Kidney tubule cell (primary cell): ENCODE measurements at regions not wholly inside any gene's neighbourhood (a gene's known extent, or its start where the extent isn't known, plus 50 kb on each side); places are given as distances from the start of the nearest gene placed in this dataset.
A peak's percentile ranks its signal among the peaks of the same experiment; 100 is the strongest.

Source experiments
- DNase-seq: peaks from one replicate; pipeline ENCODE4 v3.0.0-alpha.2; 2018; ENCODE audit warnings: low spot score

DNA sequence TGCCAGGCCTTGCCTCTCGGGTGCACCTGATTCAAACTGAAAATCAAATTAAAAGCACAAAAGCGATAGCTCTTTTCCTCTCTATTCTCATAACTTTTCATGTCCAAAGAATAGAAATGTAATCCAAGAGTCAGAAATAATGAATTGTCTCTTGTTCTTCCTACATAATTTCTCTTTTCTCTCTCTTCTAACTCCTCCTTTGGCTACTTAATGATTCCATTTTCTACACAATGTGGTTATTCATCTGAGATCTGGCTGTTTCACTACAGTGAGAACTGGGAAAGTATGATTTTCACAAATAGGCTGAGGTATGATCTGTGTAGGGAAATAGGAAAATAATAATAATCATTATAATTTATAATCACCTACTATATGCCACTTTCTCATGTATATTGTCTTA lies 703.5 kb downstream of the PDHA2 start:
- DNase-seq = no peak

DNA sequence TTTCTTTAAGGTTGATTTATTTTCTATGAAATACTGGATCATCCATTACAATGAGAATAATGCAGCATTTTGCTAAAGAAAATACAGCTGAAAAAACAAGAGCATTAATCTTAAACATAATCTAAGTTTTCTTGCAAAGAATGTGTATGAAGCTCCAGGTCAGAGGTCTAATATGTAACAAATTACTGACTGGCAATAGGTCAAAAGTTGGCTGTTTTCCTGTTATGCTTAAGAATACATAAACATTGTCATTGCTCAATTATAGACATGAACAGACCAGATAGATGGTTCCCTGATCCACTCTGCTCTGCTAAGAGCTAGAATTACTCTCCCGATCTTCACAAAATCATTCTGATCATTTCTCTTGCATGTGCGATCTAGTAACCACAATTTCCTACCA lies 718.6 kb downstream of the PDHA2 start:
- no peak for DNase-seq

DNA sequence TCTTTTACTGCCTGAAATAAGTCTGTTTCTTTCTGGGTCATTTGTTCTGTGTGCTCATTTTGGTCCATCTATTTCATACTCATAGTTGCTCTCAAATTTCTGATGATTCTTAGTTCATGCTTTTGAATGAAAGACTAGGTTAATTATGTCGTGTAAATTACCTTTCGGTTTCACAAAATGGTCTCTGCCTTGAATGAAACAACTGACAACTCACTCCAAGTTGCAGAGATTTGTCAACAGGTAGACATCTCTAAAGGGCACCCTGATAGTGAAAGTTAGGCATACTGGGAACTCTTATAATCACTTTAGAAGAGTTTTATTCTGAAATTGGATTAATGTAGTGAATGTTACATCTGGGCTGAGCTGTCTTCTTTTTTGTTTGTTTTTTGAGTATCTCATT lies 726.9 kb downstream of the PDHA2 start:
- DNase-seq = no peak

DNA sequence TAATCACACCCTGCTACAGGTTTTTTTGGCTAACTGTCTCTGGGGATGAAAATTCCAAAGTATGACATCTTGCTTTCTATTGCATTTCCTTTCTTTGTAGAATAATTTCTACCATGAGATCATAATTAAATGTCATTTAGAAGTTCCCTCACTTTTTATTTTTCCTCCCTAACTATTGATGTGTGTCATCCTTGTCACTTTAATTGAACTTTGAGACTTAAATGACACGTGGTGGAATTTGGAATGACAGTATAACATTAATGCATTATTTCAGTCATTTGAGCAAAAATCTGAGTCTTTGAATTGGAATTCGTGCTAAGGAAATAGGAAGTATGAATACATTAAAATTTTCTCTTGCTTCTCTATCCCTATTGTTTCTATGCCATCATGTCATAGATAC lies 745.4 kb downstream of the PDHA2 start:
- no peak for DNase-seq

DNA sequence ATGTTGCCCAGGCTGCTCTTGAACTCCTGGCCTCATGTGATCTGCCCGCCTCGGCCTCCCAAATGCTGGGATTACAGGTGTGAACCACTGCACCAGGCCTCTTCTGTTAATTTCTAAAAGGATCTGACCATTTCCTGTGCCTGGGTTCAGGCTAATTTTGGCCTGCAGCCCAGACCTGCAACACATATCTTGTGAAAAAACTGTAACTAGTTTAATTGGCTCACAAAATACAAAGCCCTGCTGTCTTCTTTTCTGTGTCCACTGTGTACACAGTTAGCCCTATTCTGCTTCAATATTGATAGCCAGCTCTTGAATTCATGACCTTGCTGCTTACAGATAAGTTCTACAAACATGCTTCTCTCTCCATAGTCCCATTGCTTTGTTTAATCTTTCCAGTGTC lies 753.5 kb downstream of the PDHA2 start:
- no peak for DNase-seq

DNA sequence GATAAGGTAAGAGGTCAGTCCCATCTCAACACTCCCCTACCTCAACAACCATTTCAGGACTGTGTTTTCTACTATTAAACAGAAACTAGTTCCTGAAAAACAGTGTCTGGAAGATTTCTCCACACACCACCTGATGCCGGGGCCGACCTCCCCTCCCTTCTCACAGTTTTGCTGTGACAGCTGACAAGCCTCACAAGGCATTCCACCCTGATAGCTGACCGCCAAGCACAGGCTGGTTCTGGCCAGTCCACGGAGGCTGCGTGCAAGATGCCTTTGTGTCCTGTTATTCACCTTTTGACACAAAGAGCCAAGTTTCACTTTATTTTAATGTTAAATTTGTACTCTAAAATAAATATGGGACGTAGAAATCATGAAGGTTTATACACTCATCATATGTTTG lies 758.6 kb downstream of the PDHA2 start:
- DNase-seq = no peak

DNA sequence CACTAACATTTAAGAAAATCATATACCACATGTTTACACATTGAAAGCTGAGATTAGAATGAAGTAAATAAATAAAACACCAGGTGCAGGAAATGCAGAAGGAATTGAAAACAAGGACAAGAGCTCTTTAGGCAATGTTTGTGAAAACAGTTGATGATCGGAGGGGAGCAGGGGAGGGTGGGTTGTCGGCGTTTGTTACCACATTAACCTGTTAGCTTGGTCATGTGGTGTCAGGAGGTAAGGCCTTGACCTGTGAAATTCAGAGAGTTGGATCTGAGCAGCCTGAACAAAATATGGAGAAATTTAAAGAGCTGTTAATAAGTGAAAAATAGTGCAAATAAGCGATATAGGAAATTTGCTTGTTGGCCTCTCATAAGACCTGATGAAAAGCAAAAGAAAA lies 759.9 kb downstream of the PDHA2 start:
- no peak for DNase-seq

DNA sequence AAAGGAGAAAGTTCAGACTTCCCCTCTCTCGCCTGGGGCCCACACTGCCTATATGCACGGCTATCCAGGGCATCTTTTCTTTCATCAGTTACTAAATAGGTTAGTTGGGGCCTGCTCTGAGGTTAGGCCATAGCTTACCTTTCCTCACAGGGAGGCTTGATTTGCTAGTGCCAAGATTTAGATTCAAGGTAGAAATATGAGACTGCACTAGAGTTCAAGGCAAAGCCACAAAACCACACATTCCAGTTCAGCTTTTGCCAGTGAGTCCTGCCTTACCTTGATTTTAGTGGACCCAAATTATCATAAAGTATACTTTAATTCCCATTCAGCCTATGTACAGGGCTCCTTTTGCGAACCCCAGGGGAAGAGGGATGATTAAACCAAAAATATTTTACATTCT lies 762.8 kb downstream of the PDHA2 start:
- no peak for DNase-seq

DNA sequence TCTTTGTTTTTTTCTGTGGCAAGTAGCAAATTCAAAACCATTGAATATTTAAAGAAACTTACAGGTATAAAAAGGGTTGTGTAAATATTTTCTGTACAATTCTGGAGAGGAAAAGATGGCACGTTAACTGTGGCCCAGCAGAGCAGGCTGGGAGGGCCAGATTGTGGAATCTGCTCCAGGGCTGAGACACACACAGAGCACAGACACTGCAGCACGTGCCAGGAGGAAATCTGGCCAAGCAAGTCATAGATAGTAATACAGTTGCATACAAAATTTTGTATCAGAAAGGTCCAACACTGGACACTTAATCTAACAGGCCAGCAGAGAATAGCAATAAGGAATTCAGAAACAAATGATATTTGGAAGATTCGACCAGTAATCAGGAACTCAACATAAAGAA lies 763.7 kb downstream of the PDHA2 start:
- DNase-seq = no peak

DNA sequence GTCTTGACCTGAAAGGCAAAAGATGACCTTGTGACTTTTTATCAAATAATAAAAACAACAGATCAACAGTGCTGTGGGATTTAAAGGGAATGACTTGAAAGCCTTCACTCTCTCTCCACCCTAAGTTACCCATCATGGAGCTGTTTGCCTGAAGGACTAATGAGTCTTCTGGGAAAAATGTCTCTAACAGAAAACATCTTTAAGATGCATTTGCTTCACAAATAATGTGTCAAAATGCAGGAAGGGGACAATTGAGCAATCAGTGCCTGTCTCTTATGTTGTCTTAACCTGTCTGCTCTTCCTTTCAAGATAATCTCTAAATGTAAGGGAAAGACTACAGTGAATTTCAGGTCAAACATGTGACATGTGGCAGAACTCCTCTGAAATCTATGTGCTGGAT lies 766.6 kb downstream of the PDHA2 start:
- no peak for DNase-seq

DNA sequence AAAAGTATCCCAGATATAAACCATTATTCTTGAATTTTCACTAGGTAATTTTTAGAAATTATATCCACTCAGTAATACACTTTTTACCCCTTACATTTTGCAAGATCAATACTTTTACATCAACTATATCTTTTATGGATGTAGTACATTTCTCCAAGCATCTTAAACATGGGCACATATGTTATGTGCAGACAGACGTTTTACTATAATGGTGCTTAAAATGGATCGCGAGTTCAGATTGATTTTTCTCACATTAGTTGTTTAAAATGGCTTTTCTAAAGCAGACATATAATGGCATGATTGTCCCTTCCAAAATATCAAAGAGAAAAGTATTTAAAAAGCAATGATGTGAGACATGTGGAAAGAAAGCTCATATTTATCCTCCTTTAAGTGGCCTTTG lies 786.1 kb downstream of the PDHA2 start:
- no peak for DNase-seq

DNA sequence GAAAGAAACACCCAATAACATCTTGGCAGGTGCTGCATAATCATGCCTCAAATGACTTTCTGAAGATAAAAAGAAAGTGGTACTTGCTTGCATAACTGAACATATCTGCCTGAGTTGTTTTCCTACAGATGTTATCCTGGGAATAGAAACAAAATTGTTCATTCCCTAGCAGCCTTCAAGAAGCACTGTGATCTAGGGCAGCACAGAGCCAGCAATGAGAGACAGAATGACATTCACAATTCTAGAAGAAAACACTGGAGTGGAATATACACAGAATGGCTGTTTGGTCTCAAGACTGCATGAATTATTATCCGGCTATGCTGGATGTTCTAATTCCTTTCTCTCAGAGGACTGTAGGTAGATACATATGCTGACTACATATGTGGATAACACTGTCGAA lies 790.9 kb downstream of the PDHA2 start:
- DNase-seq = no peak

DNA sequence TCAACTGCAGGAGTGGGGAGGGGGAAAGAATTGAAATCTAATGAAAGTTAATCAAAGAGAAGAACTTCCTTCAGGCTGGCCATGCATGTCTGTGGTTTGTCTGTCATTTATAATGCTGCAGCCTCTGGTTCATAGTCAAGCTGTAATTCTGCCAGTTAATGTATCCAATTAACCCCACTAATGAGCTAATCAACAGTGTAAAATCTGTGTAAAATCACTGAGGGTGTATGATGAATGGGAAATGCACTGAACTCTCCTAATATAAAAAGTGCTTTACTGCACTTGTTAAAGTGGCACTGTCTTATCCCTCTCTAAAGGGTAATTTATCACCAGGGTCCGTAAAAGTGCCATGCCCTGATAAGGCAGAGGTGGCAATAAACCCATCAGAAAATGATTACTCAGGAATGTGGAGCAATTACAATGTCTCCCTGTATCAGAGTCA lies 798.1 kb downstream of the PDHA2 start:
- no peak for DNase-seq

DNA sequence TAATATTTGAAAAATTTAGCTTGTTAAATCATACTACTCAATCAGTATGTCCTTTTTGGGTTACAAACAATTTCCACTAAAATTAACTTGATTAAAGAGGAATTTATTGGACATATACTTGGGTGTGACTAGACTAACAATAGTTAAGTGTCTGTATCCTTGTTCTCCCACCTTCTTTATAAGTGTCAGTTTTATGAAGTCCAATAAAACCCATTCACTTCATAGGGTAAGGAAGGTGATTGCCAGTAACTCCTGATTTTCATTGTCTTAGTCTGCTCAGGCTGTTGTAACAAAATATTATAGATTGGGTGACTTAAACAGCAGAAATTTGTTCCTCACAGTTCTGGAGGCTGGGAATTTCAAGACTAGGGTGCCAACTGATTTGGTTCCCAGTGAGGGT lies 800.0 kb downstream of the PDHA2 start:
- no peak for DNase-seq

DNA sequence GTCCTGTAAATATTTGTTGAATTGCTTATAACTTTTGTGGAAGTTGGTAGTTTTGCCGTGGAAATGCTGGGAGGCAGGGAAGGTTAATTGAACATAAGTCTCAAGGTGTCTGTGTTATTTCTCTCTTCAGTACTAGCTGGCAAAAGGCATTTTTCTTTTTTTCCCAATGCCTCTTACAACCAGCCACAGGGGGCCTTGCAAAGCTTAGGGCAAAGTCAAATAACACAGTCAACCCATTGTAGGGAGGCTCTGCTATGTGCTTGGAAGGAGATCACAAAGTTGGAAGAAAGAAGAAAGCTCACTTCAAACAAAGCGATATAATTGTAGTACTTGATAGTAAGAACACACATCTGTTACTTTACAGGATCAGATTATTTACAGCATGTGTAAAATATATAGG lies 802.6 kb downstream of the PDHA2 start:
- no peak for DNase-seq

DNA sequence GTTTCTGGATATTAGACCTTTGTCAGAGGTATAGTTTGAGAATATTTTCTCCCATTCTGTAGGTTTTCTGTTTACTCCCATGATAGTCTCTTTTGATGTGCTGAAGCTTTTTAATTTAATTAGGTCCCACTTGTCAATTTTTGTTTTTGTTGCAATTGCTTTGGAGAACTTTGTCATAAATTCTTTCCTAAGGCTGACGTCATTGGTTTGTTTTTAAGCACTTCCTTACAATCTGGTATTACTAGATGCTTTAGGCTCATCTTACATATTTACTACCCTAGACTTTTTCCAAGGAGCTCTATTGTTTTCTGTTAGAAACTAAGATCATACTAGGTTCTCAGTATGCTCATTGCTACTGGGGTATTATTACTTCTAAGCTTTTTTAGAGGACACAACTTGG lies 806.3 kb downstream of the PDHA2 start:
- DNase-seq = no peak

DNA sequence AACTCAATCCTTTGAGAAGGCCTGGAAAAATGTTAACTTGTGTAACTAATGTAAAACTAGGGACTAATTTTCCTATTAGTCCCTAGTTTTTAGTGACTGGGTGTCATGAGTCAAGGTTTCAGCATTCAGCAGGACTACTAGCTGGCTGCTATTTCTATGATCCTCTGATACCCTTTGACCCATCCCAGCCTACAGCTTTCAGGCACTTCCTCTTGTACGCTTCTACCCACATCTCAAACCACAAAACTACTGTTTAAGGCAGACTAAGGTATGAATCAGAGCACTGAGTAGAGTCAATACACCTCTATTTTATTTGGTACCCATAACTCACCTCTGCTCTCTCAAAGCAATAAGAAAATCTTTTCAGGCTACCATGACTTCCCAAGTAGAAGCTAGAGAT lies 809.6 kb downstream of the PDHA2 start:
- DNase-seq = peak; percentile 80

DNA sequence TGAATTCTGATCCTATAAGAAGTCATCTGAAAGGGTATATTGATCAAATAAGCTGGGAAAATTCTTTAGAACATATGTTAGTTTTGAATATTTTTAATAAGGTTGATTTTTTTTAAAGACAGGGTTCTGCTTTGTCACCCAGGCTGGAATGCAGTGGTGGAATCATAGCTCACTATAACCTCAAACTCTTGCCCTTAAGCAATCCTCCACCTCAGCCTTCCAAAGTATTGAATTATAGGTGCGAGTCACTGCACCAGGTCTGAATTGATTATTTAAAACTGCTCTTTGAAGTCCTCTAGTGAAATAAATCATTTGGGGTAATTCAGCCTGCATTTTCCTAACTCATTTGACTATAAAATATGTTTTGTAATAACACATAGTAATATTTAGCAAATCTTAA lies 812.3 kb downstream of the PDHA2 start:
- DNase-seq = peak; percentile 16

DNA sequence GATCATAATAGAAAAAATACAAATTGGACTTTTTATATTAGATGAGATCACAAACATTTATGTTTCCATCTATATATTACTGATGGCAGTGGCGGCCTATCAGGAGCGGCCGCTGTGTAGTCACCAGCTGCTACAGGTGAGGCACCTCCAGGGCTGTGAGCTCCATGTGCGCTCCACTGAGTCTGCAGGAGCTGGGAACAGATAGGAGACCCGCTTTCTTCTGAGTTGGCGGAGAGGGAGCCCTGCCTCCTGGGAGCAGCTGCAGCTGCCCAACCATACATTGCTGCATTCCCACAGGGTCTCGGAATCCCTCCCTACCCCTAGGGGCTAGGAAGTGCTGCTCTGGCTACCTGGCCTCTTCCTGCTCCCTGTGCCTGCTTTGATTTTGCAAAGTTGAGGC lies 812.9 kb downstream of the PDHA2 start:
- no peak for DNase-seq

DNA sequence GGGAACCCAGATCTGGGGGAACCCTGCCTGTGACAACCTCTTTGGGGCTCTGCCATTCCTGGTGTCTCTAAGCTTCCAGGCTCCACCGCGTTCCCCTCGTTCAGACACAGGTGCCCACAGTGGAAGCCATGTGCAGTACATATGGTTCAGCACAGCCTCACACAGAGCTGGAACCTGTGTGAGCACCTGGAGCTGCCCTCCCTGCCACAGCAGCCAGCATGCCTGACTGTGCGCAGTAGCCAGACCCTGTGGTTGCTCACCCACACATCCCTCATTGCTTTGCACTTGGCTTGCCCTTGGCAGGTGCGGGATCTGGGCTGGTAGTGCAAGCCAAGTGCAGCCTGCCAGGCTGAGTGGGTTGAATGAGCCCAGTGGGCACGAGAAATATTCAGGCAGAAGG lies 814.2 kb downstream of the PDHA2 start:
- no peak for DNase-seq

DNA sequence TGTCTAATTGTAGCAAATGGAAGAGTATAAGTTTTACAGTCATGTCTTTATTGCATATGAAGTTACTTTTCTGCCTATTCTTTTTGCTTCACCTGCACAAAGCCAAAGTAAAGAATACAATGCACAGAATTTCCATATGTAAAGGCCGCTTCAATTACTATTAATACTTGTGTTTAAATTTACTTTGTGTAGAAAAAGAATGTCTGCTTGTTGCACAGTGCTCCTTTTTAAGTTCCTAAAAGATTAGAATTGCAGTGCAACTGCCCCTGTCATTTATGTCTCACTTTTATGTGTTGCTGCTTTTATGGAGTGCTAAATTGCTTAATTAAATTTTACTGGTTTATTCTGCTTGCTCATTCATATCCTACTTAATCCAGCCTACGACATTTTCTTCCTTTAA lies 830.5 kb downstream of the PDHA2 start:
- no peak for DNase-seq

DNA sequence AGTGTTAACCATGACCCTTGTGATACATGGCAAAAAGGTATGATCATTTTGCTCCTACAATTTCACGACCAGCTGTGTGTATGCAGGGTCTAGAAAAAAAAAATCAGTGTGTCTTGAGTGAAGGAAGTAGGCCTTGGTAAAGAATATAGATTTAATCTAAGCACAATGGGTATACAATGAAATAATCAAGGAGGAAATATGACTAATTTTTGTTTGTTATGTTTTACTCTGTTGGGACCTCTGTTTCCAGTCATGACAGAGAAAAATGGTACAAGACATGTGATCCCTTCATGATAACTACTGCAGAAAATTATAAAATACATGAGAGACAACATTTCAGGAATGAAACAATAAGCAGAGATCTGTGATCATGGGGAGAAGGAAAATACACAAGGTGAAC lies 835.5 kb downstream of the PDHA2 start:
- no peak for DNase-seq

DNA sequence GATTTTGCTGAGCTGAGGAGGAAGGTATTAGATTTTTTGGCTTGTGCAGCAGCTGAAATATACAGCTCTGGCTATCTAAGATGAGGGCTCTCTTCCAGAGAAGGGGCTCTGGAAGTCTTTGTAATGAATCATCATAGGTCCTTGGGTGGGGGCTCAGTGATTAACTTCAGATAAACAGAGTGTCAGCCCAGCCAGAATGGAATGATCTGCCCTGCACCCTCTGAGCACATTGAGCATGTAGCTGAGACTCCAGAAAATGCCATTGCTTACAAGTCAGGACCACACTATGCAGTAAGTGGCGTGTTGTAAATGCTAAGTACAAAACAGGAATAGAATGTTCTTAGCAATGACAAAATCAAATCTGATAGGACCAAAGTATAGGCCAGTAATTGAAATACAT lies 836.0 kb downstream of the PDHA2 start:
- no peak for DNase-seq

DNA sequence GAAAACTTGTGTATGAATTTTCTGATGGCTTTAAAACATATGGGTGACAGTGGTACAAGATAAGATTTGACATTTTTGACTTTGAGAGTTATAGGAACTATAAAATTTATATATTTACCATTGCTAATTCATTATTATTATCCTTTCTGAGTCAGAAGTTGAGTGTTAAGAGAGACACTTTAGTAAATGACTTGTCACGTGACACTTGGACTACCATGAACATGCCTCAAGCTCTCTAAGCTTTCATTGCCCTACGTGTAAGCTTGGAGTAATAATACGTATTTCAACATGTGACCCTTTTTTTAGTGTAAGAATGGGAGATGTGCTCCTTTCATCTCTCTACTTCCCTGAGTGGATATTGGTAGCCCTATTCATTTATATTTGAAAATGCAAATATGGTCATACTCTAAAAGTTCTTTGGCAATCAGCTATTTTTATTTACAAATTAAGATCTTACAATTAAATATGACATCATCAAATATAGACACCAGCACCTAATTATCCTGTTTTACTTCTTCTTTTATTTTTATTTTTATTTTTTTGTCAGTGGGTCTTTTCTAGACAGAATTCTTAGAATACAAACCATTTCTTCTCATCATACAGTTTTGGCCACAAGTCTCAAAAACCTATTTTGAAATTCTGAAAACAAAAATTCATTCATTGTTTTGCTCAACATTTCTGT lies 837.0 kb downstream of the PDHA2 start:
- no peak for DNase-seq

DNA sequence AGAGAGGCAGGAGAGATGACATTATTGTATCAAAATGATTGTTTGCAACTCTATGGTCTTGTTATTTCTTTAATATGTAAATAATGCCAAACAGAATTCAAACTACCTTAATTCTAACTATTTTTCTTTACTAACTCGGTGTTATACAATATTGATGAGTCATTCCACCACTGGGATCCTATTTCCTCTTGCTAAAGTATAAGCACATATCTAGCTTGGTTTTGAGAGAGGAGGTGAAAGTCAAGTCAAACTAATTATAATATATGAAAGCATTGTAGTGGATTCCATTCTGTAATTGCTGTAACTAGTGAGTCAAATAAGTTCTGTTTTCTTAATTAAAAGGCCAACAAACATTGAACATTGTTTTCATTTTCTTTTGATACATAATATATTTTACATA lies 837.6 kb downstream of the PDHA2 start:
- no peak for DNase-seq
